HG03196 (cell line): ENCODE measurements at regions not wholly inside any gene's neighbourhood (a gene's known extent, or its start where the extent isn't known, plus 50 kb on each side); places are given as distances from the start of the nearest gene placed in this dataset.

ENCODE experiments used
- ATAC-seq: cut with Tn5 transposase; IDR thresholded peaks from one replicate; pipeline ENCODE4 v1.9.1; 2021; ENCODE audit not compliant: unreplicated experiment

DNA sequence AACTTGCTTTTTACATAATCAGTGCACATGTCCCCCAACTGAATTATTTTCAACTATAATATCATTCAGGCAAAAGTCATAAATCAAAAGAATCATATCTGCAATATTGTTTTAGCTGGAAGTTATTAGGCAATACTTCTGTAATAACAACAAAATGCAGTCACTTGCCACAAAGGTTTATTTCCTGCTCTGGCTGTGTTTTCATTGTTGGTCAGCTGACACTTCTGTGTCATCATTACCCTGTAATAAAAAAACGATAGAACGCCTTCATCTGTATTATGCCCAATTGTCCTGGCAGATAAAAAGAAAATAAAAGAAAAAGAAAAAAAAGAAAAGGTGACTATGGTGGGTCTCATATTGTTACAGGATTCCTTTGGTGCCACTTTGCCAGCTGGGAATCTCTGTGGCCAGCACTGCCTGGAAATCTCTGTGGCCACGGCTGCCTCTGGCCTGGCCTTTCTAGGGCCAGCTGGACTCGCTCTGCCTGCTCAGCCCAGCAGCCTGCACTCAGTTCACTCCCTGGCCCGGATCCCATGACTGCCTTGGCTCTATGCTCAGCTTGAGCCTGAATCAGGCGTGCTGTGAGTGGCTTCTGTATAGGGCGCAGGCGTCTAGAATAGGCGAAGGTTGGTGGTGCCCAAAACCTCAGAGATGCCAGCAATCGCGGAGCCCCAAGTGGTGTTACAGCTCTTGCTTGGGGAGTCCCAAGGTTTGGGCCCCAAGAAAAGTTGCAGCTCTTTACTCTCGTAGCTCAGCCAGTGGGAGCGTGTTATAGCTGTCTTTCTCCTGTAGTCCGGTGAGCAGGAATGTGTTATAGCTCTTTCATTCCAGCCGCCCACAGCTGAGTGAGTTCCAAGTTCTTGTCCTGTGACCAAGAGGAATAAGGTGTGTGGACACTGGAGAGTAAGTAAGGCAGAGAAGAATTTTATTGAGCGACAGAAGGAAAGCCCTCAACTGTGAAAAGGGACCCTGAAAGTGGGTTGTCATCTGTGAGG is 1227.1 kb downstream of the SLITRK1 start:
- no peak for ATAC-seq

DNA sequence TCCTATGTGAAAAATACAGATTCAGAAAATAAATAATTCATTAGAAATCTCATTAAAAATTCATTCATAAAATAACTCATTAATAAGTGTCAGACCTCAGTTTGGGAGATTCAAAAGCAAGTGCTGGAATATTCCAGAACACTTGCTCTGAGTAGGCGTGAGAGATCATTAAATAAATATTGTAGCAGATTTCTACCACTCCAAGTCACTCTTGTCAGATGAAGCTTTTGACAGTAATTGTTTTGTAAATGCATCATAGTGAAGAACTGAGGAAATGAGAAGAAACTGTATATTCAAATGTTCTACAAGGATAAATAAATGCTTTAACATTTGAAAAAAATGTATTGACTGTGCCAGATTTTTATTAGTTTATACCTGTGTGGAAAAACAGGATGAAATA is 1228.1 kb downstream of the SLITRK1 start:
- no peak for ATAC-seq

DNA sequence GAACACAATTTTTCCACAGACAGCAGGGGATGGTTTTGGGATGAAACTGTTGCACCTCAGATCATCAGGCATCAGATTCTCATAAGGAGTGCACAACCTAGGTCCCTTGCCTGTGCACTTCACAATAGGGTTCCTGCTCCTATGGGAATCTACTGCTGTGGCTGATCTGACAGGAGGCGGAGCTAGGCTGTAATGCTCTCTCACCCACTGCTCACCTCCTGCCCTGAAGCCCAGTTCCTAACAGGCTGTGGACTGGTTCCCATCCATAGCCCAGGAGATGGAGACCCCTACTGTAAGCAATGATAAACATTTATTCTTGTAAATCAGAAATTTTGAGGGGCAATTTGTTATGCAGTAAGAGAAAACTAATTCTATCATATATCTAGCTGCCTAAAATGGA is 1234.7 kb downstream of the SLITRK1 start:
- no peak for ATAC-seq

DNA sequence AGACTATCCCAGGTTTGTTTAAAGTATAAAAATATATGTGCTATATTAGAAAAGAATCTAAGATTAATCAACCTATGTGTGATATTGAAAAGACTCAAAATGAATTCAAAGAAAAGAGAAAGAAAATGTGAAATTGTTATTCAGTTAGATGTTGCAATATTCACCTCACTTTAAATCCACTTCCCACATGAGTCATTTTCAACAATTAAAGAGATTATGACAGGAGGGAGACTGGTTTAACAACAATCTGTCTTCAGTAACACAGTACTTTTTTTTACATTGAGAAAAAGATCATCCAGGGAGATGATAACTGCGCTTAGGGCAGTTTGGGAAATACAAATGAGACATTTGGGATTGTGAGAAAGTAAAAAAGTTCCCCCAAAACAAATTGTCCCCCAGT is 1246.2 kb downstream of the SLITRK1 start:
- no peak for ATAC-seq

DNA sequence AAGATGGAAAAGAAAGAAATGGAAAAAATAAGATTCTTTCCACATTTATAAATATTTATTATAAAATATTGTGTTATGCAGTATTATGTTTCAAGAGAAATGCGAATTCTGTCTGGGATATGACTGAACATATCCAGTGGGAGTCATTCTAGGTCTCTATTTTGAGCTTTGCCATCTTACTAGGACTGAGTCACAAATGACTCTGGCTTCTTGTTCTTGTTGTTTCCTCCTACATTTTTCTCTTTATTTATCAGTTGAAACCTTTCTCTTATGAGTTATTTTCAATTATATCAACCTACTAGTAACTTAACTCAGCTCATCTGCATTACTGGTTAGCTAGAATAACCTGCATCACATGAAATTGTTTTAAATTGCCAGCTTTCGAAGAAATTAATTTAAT is 1247.3 kb downstream of the SLITRK1 start:
- ATAC-seq: no peak

DNA sequence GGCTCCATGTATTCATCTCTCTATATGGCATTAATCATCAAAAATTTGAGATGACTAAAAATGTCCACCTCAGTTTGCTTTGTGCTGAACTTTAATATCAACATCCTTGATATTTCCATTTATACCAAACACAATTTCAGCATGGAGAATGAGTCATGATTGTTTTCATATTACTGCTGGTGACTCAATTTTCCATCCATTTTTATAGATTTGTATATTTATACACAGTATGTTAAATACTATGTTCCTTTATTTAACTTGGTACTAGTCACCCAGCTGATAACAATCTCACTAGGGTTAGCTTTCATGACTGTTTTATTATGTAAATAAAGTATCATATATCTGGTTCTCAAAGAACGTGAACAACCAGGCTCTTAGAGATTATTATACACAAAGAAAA is 1255.1 kb downstream of the SLITRK1 start:
- ATAC-seq: no peak

DNA sequence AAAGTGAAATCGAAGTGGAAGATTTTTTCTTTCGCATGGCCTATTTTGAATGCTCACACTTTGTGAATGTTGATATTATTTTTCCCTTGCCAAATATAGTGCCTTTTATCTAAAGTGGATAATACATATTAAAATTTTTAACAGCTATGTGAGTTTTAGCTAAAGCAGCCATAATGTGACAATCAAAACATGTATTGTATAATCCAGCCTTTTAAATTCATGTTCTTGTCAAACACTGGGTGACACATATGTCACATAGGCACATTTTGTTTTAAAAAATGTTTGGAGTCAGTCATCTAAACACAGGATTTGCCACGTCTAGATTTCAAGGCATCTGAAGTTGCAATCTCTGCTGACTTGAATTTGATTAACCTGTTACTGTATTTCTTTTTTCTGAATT is 1256.6 kb downstream of the SLITRK1 start:
- ATAC-seq: no peak

DNA sequence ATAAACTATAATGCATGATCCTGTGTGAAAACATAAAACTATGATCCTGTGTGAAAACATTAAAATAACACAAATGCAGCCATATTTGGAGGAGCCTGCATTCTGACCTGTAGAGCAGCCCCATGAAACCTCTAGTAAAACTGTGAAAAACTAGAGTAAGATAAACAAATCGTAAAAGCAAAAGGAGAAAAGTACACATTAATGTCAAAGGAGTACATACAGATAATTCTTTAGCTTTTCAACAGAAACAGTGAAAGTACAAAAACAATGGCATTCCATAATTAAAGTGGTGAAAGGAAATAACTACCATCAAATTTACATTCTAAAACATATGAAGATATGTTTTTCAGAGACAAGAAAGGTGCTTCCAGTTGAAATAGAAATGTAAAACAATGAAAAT is 1267.2 kb downstream of the SLITRK1 start:
- no peak for ATAC-seq

DNA sequence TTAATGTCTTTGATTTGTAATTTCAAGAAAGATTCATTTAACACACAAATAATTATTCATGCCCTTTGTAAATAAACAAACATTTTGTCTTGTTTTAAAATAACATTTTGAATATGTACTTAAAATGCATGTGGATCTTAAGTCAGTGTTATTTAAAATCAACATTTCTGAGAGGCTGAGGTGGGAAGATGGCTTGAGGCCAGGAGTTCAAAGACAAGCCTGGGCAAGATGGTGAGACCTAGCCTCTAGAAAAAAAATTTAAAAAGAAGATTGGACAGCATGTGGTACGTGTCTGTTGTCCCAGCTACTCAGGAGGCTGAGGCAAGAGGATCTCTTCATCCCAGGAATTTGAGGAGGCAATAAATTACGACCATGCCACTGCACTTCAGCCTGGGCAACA is 1268.2 kb downstream of the SLITRK1 start:
- ATAC-seq: no peak

DNA sequence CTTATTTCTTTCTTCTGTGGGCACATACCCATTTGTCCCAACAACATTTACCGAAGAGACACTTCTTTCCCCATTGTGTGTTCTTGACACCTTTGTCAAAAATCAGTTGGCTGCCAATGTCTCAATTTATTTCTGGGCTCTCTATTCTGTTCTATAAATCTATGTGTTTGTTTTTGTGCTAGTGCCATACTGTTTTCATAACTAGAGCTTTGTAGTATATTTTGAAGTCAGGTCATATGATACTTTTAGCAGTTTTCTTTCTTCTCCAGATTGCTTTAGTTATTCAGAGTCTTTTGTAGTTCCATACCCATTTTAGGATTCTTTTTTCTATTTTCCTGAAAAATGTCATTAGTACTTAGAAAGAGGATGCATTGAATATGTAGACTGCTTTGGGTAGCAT is 1276.3 kb downstream of the SLITRK1 start:
- no peak for ATAC-seq

DNA sequence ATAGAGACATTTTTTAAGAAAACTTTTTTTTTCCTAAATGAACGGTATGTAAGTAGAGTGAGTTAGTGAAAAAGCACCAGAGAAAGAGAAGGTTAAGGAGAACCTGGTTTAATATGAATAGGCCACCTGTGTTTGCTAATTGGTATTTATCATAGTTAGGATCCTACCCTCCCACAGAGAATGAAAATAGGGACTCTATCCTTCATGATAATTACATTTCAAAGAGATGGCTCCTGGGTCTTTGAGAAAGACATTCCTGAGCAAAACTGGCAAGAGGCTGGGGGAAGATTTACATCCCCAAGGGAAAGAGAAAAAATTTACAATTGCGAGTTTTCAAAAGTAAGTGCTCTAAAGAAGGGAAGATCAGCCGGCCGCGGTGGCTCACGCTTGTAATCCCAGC is 1284.5 kb downstream of the SLITRK1 start:
- no peak for ATAC-seq

DNA sequence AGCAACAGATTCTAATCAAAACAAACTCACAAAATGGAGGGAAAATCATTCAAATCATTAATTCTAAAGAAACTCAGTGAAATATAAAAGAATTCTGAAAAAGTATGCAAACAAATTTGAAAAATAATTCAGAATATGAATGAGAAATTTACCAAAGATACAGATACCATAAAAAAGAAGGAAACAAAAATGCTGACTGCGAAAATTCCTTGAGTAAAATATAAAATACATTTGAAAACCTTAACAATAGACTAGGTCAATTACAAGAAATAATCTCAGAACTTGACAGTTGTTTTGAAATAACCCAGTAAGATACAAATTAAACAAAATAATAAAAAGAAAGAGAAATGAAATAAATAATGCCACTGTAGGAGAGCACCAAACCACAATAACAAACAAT is 1289.0 kb downstream of the SLITRK1 start:
- no peak for ATAC-seq

DNA sequence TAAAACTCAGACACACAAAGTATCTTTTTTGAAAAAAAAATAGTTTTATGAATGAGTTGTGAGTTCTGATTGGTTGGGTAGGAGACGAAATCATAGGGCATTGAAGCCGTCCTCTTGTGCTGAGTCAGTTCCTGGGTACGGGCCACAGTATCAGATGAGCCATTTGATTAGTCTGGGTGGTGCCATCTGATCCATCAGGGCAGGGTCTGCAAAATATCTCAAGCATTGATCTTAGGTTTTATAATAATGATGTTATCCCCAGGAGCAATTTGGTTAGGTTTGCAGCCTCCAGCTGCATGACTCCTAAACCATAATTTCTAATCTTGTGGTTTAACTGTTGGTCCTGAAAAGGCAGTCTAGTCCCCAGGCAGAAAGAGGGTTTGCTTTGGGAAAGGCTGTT is 1310.6 kb downstream of the SLITRK1 start:
- ATAC-seq: no peak

DNA sequence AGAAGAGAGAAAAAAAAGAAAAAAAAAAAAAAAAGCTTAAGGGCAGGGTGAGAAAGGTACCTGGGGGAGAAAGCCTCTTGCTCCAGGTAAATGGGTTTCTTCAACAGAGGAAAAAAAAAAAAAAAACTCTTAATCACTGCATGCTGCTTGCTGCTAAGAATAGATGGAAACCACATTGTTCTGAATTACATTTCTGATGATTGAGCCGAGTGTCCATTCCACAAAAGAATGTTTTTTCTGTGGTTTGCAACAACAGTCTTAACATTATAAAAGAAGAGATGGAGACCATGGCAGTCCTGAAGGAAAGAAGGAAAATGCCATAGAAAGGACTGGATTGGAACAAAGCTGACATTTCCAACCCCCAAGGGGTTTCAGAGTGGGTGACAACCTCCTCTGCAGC is 1312.7 kb downstream of the SLITRK1 start:
- ATAC-seq: no peak

DNA sequence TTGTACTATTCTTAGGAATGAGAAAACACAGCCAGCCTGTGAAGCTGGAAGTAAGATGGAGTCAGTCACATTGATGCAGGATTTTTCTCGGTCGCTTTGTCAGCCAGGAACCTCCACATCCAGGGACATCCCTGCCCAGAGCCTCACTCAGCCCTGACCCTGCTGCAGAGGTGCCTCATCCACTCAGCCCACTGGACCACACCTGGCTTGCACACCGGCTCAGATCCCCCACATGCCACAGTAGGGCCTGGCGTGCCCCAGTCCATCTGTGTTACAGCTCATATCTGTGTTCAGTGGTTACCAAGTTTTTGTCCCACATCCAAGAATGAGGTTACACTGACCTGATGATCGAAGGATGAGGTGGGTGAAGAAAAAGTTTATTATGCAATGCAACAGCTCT is 1315.4 kb downstream of the SLITRK1 start:
- ATAC-seq: no peak

DNA sequence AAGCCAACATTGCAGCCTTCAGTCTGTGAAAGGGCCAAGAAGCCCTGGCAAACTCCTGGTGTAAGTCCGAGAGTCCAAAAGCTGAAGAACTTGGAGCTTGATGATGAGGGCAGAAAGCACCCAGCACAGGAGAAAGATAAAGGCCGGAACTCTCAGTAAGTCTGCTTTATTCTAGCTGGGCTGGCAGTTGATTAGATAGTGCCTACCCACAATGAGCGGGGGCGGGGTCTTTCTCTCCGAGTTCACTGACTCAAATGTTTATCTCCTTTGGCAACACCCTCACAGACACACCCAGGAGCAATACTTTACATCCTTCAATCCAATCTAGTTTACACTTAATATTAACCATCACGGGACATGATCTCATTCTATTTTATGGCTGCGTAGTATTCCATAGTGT is 1317.1 kb downstream of the SLITRK1 start:
- ATAC-seq: no peak

DNA sequence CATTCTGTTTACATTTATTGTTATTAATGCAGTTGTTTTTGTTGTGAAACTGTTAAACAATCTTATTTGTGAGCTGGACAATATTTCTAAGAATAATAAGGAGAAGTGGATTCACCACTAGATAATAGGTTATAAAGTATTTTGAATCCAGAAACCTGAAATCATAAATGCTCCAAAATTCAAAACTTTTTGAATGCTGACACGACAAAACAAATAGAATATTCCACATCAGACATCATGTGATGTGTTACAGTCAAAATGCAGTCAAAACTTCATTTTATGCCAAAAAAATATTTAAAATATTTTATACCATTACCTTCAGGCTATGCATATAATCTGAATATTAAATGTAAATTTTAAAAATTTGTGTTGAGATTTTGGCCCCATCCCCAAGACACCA is 1321.4 kb downstream of the SLITRK1 start:
- ATAC-seq: no peak

DNA sequence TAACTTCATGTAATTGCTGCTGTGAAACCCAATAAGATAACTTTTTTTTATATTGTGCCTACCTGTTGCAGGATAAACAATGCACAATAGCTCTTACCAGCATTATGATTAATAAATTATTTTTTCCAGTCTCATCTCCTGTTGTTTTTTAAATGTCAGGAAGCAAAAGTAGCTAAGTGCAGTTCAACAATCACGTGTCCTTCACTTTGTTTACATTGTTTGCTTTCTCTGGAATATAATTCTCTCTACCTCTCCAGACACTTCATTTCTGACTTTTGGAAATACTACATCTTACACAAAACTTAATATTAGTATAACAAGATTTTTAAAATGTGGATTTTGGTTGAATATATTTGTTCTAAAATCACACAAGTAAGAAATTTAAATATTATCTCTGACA is 1359.4 kb downstream of the SLITRK1 start:
- no peak for ATAC-seq

DNA sequence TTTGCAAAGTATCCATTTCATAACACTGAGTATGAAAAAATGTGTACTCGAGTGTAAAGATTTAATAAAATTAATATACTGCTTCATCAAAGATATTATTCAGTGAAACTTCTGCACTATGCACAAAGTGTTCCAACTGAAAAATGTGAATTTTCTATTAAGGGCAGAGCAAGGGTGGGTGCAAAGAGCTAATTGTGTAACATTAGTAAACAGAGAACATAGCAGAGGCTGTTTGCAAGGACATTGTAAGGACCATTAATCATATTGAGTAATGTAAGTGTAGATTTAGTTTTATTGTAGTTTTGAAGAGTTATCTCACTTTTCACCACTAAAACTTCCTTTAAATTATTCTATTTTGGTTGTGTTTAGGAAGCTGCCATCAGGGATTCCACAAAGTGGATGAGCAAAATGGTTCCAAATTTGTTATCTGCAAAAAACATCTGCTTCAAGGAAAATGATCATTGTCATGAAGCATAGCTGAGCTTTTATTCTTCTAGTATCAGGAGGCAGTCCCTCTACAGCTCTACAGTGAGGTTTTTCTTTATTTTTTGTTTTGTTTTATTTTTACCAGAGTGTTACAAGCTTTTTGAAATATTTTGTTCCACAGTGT is 1375.4 kb downstream of the SLITRK1 start:
- no peak for ATAC-seq

DNA sequence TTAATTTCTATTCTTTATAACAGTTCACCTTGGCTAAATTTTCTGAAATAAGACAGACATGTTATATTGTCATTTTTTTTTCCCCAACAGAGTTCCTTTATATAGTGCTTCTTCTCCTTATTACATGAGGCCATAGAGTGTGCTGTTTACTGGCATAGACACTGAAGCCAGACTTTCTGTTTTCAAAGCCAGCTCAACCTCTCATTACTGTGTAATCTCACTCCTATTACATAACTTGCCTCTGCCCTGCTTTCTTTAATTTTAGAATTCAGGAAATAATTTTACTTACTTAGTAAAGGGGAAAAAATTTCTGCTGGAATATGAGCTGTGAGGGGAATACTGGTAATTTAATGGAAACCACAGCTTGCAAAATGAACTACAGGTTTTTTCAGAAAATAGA is 1380.4 kb downstream of the SLITRK1 start:
- ATAC-seq: no peak

DNA sequence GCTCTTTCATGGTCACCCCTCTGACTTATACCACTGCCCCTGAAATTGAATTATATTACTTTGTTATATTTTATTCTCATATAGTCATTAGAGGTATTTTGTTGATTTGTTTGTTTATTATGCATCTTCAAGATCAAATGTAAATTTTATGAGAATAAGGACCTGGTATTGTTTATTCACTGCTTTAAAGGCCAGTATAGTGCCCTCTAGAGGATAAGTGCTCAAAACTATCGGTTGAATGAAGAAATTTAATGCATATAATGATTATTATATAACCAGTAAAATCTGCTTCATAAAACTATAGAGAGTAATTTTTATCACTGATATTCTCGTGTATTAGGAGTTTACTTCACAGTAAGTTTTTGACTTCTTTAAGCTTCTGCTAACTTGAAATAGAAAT is 1401.9 kb downstream of the SLITRK1 start:
- no peak for ATAC-seq

DNA sequence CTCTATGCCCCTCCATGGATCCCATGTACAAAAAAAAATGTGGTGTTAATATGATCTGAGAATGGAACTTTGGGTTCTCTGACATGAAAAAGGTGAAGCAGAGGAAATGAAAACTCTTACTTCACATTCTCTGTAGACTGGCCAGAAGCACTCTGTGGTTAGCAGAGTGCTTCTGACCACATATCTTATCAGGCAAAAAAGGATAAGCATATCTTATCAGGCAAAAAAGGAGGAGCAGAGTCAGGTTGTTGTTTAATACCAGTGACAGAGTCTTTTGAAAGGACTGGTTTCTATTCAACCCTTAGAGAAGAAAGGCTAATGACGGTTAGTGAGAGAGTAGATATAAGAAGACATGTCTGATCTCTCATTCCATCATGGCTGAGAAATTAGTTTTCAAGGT is 1404.8 kb downstream of the SLITRK1 start:
- ATAC-seq: no peak

DNA sequence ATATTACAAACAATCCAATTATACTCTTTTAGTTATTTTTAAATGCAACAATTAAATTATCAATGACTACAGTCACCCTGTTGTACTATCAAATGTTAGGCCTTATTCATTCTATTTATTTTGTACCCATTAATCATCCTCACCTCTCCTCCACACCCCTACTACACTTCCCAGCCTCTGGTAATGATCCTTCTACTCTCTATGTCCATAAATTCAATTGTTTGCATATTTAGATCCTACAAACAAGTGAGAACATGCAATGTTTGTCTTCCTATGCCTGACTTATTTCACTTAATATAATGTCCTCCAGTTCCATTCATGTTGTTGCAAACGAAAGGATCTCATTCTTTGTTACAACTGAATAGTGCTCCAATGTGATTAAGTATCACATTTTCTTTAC is 1414.6 kb downstream of the SLITRK1 start:
- no peak for ATAC-seq
